CD1c-positive myeloid dendritic cell (primary cell): ENCODE measurements at regions not wholly inside any gene's neighbourhood (a gene's known extent, or its start where the extent isn't known, plus 50 kb on each side); places are given as distances from the start of the nearest gene placed in this dataset.

Source experiments
- DNase-seq: peaks from one replicate; pipeline ENCODE4 v3.0.0-alpha.2; 2016; ENCODE audit errors: extremely low spot score

- DNase-seq, result no peak
Observed at GRCh38 chr6:30272032-30272431, 54.7 kb upstream of the TRIM39 start.

GRCh38 chr6:30267423-30267822 is 54.2 kb upstream of the TRIM26 start:
- DNase-seq, result peak; percentile 15

GRCh38 chr6:30265594-30265993 is 52.4 kb upstream of the TRIM26 start:
- DNase-seq, result no peak

- no peak for DNase-seq
Observed at GRCh38 chr6:30265181-30265580, 52.0 kb upstream of the TRIM26 start.

- DNase-seq, result no peak
Observed at GRCh38 chr6:30264743-30265142, 51.5 kb upstream of the TRIM26 start.

GRCh38 chr6:30263734-30264133 is 50.5 kb upstream of the TRIM26 start:
- no peak for DNase-seq
